Endodermal cell (in vitro differentiated cells): ENCODE measurements at regions not wholly inside any gene's neighbourhood (a gene's known extent, or its start where the extent isn't known, plus 50 kb on each side); places are given as distances from the start of the nearest gene placed in this dataset.
A peak's percentile ranks its signal among the peaks of the same experiment; 100 is the strongest.

ENCODE experiments used
- DNase-seq: peaks from one replicate; pipeline ENCODE4 v3.0.0-alpha.2; 2017
- H3K27ac ChIP-seq: 2 replicates; pipeline ENCODE4 v1.5.1; 2013; ENCODE audit warnings: mild to moderate bottlenecking, low read depth, low read length, moderate library complexity
- H3K27me3 ChIP-seq: 2 replicates; pipeline ENCODE4 v1.6.1; 2013; ENCODE audit warnings: mild to moderate bottlenecking, low read length, moderate library complexity; ENCODE audit not compliant: insufficient read depth, control insufficient read depth, poor library complexity, severe bottlenecking
- H3K36me3 ChIP-seq: 2 replicates; pipeline ENCODE4 v1.7.0; 2013; ENCODE audit warnings: mild to moderate bottlenecking, low read length, moderate library complexity; ENCODE audit not compliant: control insufficient read depth, insufficient read depth
- H3K4me1 ChIP-seq: one replicate; pipeline ENCODE4 v1.7.0; 2013; ENCODE audit warnings: low read length; ENCODE audit not compliant: control insufficient read depth, insufficient read depth
- H3K4me3 ChIP-seq: 2 replicates; pipeline ENCODE4 v1.5.1; 2013; ENCODE audit warnings: mild to moderate bottlenecking, low read length, moderate library complexity
- H3K9ac ChIP-seq: 2 replicates; pipeline ENCODE4 v1.6.1; 2013; ENCODE audit warnings: mild to moderate bottlenecking, low read length, moderate library complexity; ENCODE audit not compliant: poor library complexity, severe bottlenecking; ENCODE audit errors: extremely low read depth
- H3K9me3 ChIP-seq: 2 replicates; pipeline ENCODE4 v1.6.1; 2013; ENCODE audit warnings: mild to moderate bottlenecking, low read length, moderate library complexity; ENCODE audit not compliant: control insufficient read depth
- H3K27ac Mint-ChIP-seq: 2 replicates; pipeline ENCODE4 v1.8.0; 2020; ENCODE audit warnings: mixed read lengths
- H3K27me3 Mint-ChIP-seq: 2 replicates; pipeline ENCODE4 v1.8.0; 2021; ENCODE audit warnings: mild to moderate bottlenecking, mixed read lengths; ENCODE audit not compliant: insufficient read depth
- H3K36me3 Mint-ChIP-seq: 2 replicates; pipeline ENCODE4 v1.8.0; 2020; ENCODE audit warnings: low read depth, mixed read lengths
- H3K4me1 Mint-ChIP-seq: 2 replicates; pipeline ENCODE4 v1.8.0; 2020; ENCODE audit warnings: mixed read lengths
- H3K4me3 Mint-ChIP-seq: 2 replicates; pipeline ENCODE4 v1.8.0; 2020; ENCODE audit warnings: mild to moderate bottlenecking, moderate library complexity, mixed read lengths
- H3K9me3 Mint-ChIP-seq: 2 replicates; pipeline ENCODE4 v1.8.0; 2020; ENCODE audit warnings: mild to moderate bottlenecking, mixed read lengths
- WGBS, 2 experiments: methylation state at CpG; one replicate each; pipeline versions ENCODE4 v1.1.5 to v1.1.7; 2013; ENCODE audit warnings: missing lambda C conversion rate in 2 of 2, mixed read lengths in 1 of 2; ENCODE audit not compliant: insufficient coverage in 1 of 2, insufficient read length in 1 of 2; 5-methylcytosine and 5-hydroxymethylcytosine counted together
- TF ChIP-seq, protein P1 (sequence below): fragments of 200-600 bp; sonication (generic); conservative IDR thresholded peaks from 2 replicates; pipeline ENCODE4 v1.5.0; 2021; ENCODE audit warnings: antibody characterized with exemption, mild to moderate bottlenecking

DNA sequence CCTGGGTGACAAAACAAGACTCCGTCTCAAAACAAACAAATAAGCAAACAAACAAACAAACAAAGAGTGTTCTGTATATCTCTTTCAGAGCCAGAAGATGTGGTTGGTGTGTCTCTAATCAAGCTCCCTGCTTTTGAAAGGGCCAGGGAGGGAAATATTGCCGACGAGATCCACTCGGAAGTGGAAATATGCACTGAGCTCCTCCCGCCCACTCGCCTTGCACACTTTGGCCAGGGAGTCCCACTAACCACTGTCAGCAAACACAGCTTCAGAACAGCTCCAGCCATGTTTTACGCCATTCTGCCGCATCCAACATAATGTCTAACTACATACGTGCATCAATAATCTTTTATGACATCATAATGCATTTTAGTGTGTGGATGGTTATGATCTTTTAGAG, 155.5 kb upstream of the VSTM2B start:
- 91% methylated on average over 6 to 8 of the region's 9 CpGs for WGBS, 2 experiments

DNA sequence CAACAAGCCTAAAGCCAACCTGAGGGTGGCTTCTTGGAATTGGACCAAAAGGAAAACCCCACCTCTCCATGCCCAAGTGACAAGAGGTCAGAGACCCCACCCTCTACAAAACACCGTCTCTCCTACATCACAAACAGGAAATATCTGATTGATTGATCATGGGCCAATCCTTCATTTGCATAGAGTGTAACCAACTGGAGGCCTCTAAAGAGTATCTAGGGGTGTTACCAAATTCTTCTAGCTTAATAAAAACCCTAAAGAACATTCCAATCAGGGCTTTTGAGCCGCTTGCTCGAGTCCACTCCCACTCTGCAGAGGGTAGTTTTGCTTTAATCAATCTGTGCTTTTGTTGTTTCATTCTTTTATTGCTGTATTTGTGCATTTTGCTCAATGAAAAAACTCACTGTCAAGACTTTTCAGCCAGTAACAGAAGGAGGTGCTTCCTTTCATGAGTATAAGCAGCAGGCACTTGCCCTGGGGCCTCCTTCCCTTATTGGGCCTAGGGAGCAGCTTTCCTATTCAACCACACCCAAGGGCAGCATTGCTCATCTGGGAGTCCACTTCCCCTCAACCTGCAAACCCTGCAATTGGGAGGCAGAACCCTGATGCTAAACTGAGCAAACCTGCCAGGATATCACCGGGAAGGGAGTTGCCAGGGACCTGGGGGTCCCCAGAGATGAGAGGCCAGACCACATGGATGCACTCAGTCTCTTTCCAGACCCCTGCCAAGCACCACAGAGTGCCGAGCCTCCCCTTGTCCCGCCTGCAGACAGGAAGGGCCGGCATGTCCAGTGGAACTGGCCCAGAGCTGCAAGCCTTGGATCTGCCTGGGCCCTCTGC, 154.3 kb upstream of the VSTM2B start:
- Mint-ChIP-seq H3K9me3 (no peaks in the 10 kb centered on the region), H3K27me3 (peaks cover 13% of the 10 kb centered on the region), H3K27ac (no peak overlapping the region), H3K36me3 (no peaks in the 10 kb centered on the region), H3K4me1 (peaks cover 3% of the 10 kb centered on the region), H3K4me3 (no peak overlapping the region)
- H3K27me3 ChIP-seq, result no peaks in the 10 kb centered on the region
- TF ChIP-seq, protein P1, sequence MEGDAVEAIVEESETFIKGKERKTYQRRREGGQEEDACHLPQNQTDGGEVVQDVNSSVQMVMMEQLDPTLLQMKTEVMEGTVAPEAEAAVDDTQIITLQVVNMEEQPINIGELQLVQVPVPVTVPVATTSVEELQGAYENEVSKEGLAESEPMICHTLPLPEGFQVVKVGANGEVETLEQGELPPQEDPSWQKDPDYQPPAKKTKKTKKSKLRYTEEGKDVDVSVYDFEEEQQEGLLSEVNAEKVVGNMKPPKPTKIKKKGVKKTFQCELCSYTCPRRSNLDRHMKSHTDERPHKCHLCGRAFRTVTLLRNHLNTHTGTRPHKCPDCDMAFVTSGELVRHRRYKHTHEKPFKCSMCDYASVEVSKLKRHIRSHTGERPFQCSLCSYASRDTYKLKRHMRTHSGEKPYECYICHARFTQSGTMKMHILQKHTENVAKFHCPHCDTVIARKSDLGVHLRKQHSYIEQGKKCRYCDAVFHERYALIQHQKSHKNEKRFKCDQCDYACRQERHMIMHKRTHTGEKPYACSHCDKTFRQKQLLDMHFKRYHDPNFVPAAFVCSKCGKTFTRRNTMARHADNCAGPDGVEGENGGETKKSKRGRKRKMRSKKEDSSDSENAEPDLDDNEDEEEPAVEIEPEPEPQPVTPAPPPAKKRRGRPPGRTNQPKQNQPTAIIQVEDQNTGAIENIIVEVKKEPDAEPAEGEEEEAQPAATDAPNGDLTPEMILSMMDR, result no peak
- H3K27ac ChIP-seq, result no peak overlapping the region
- no peak overlapping the region for H3K9ac ChIP-seq
- WGBS, 2 experiments, result 85 to 88% methylated on average over 5 to 7 of the region's 7 CpGs
- no peaks in the 10 kb centered on the region for H3K9me3 ChIP-seq
- H3K4me1 ChIP-seq, result no peaks in the 10 kb centered on the region
- no peak overlapping the region for H3K4me3 ChIP-seq
- H3K36me3 ChIP-seq, result no peaks in the 10 kb centered on the region
- DNase-seq, result peak; percentile 28

More for the DNA sequence above, 155.5 kb upstream of the VSTM2B start:
- Histone ChIP-seq H3K4me3 (no peak overlapping the region), H3K9ac (no peak overlapping the region), H3K27me3 (no peaks in the 10 kb centered on the region), H3K4me1 (no peaks in the 10 kb centered on the region), H3K36me3 (no peaks in the 10 kb centered on the region), H3K27ac (no peak overlapping the region), H3K9me3 (no peaks in the 10 kb centered on the region)
- Mint-ChIP-seq H3K27ac (no peak overlapping the region), H3K36me3 (no peaks in the 10 kb centered on the region), H3K4me1 (peaks cover 3% of the 10 kb centered on the region), H3K4me3 (no peak overlapping the region), H3K9me3 (no peaks in the 10 kb centered on the region), H3K27me3 (peaks cover 24% of the 10 kb centered on the region)
- TF ChIP-seq, protein P1, result no peak
- DNase-seq, result no peak

DNA sequence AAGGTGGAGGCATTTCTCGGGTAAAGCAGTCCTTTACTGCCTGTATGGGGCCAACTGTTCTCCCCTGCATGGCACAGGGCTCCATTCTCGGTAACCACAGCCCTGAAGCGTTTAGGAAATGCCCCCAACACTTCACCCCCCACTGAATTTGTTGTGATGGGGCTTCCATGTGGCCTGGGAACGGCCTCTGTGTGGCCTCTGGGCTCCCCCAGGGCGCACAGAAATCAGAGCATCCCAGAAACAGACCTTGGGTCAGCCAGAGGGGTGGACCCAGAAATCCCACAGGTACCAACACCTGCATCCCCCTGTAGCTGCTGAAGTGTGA, 153.7 kb upstream of the VSTM2B start:
- no peaks in the 10 kb centered on the region for H3K4me1 ChIP-seq
- Mint-ChIP-seq H3K9me3 (no peaks in the 10 kb centered on the region), H3K4me1 (peaks cover 3% of the 10 kb centered on the region), H3K4me3 (no peak overlapping the region), H3K27me3 (peaks cover 8% of the 10 kb centered on the region), H3K36me3 (no peaks in the 10 kb centered on the region), H3K27ac (no peak overlapping the region)
- no peak overlapping the region for H3K4me3 ChIP-seq
- 94 to 100% methylated on average over 2 to 5 of the region's 5 CpGs for WGBS, 2 experiments
- no peaks in the 10 kb centered on the region for H3K27me3 ChIP-seq
- no peaks in the 10 kb centered on the region for H3K36me3 ChIP-seq
- peak; percentile 17 for DNase-seq
- no peak overlapping the region for H3K27ac ChIP-seq
- no peak overlapping the region for H3K9ac ChIP-seq
- TF ChIP-seq, protein P1, result no peak
- no peaks in the 10 kb centered on the region for H3K9me3 ChIP-seq
